ENCODE measurements at regions not wholly inside any gene's neighbourhood (a gene's known extent, or its start where the extent isn't known, plus 50 kb on each side); places are given as distances from the start of the nearest gene placed in this dataset.
"Not testable (repeated sequence)": the region's sequence is repeated elsewhere in the genome, so short reads cannot be mapped to it uniquely, and the experiment has no call there.

DNA sequence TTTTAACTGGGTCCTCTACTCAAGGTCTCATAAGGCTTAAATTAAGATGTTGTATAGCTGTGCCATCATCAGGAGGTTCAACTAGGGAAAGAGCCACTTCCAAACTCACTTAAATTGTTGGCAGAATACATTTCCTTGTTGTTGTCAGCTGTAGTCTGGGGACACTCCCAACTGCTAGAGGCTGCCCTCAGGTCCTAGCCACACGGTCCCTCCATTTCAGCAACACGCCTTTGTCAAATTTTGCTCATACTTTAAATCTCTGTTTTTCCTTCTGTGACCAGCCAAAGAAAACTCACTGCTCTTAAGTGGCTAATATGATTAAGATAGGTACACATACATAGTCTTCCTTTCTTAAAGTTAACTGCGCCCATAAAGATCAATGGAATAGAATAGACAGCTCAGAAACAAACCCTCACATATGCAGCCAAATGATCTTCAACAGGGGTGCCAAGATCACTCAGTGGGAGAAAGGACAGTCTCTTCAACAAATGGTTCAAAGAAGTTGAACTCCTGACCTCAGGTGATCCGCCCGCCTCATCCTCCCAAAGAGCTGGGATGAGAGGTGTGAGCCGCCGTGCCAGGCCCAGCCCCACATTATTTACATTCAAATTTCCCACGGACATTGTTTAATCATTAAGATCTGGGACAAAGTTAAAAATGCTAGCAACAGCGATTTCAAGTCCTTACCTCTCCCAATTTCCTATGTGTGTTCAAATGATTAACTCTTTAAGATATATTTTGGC lies 76.4 kb upstream of the ELOVL5 start:
- no peak overlapping the region for H3K27ac ChIP-seq
- H3K4me3 ChIP-seq (ENCODE audit: low read depth, low read length), result no peak overlapping the region
- H3K9me3 ChIP-seq (ENCODE audit: severe bottlenecking), result no peaks in the 10 kb centered on the region
- DNase-seq, result no peak
- H3K36me3 ChIP-seq, result no peaks in the 10 kb centered on the region
- TF ChIP-seq, protein P1, sequence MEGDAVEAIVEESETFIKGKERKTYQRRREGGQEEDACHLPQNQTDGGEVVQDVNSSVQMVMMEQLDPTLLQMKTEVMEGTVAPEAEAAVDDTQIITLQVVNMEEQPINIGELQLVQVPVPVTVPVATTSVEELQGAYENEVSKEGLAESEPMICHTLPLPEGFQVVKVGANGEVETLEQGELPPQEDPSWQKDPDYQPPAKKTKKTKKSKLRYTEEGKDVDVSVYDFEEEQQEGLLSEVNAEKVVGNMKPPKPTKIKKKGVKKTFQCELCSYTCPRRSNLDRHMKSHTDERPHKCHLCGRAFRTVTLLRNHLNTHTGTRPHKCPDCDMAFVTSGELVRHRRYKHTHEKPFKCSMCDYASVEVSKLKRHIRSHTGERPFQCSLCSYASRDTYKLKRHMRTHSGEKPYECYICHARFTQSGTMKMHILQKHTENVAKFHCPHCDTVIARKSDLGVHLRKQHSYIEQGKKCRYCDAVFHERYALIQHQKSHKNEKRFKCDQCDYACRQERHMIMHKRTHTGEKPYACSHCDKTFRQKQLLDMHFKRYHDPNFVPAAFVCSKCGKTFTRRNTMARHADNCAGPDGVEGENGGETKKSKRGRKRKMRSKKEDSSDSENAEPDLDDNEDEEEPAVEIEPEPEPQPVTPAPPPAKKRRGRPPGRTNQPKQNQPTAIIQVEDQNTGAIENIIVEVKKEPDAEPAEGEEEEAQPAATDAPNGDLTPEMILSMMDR (IDR thresholded peaks at IDR 0.05; ENCODE audit: low read depth, low read length), result no peak
- H3K27me3 ChIP-seq (ENCODE audit: insufficient read depth, low read depth, severe bottlenecking), result no peaks in the 10 kb centered on the region

DNA sequence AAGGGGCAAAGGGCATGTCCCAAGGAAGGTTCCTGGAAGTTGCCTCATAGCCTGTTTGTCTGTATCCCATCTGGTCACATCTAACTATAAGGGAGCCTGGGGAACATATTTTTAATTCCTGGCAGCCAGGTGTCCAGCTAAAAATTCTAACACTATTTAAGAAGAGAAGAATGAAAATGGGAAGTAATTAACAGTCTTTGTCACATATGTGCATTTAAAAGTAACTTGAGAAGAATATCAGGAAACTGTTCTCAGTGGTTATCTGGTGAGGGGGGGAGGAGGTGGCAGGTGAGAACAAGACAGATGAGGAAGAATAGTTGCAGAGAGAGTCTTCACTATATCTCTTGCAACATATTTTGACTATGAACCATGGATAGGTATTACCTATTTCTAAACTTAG lies 75.5 kb upstream of the ELOVL5 start:
- Histone ChIP-seq H3K9me3 (ENCODE audit: severe bottlenecking) (no peaks in the 10 kb centered on the region), H3K27me3 (ENCODE audit: insufficient read depth, low read depth, severe bottlenecking) (no peaks in the 10 kb centered on the region), H3K4me3 (ENCODE audit: low read depth, low read length) (no peak overlapping the region), H3K27ac (no peak overlapping the region), H3K36me3 (no peaks in the 10 kb centered on the region)
- TF ChIP-seq, protein P1 (IDR thresholded peaks at IDR 0.05; ENCODE audit: low read depth, low read length), result no peak
- DNase-seq, result no peak

DNA sequence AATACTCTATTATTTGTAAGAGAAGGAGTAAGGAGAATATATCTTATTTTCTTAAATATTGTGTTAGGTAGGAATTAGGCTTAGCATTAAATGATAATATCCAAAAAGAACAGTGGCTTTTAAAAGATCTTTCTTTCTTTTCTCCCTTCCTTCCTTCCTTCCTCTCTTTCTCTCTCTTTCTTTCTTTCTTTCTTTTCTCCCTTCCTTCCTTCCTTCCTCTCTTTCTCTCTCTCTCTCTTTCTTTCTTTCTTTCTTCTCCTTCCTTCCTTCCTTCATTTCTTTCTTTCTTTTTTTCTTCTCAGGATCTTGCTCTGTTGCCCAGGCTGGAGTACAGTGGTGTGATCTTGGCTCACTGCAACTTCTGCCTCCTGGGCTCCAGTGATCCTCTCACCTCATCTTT lies 74.8 kb upstream of the ELOVL5 start:
- H3K9me3 ChIP-seq (ENCODE audit: severe bottlenecking); H3K4me3 ChIP-seq (ENCODE audit: low read depth, low read length); H3K27me3 ChIP-seq (ENCODE audit: insufficient read depth, low read depth, severe bottlenecking); H3K36me3 ChIP-seq; H3K27ac ChIP-seq; DNase-seq: not testable (repeated sequence)

DNA sequence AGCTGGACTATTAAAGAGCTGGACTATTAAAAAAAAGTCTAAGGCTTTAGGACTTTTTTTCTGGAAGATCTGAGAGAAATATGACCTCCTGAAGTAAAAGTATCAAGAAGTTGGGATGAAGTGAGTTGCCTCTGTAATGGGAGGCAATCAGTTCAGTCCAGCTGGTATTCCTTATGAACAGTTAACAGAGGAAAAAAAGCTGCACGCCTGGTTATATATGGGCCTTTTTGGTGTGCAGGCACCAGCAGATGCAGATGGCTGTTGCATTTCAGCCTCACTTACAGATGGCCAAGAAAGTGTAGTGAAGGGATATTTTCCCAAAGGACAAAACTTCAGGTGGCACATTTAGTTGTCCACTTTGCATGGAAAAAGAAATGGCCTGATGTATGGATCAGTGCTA lies 70.3 kb upstream of the ELOVL5 start:
- Histone ChIP-seq H3K9me3 (ENCODE audit: severe bottlenecking) (no peaks in the 10 kb centered on the region), H3K36me3 (no peaks in the 10 kb centered on the region), H3K27ac (no peak overlapping the region), H3K4me3 (ENCODE audit: low read depth, low read length) (no peak overlapping the region), H3K27me3 (ENCODE audit: insufficient read depth, low read depth, severe bottlenecking) (no peaks in the 10 kb centered on the region)
- DNase-seq, result no peak
- TF ChIP-seq, protein P1 (IDR thresholded peaks at IDR 0.05; ENCODE audit: low read depth, low read length), result no peak

DNA sequence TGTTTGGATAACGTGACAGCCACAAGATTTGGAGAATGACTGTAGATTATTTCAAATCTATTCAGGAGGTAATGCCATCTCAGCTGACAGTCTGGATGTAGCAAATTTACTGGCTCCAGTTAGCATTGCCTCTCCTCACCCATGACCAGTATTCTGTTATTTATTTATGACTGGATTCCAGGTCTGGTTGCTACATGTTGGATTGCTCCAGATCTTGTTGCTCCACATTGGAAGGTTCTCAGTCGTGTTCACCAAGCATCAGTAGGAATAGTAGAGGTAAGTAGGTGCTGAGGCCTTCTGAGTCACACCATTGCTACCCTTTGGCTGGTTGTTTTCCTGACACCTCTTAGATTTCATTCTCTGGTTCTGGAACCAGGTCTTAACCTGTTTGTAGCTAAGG lies 69.5 kb upstream of the ELOVL5 start:
- Histone ChIP-seq H3K27me3 (ENCODE audit: insufficient read depth, low read depth, severe bottlenecking) (no peaks in the 10 kb centered on the region), H3K9me3 (ENCODE audit: severe bottlenecking) (no peaks in the 10 kb centered on the region), H3K27ac (no peak overlapping the region), H3K4me3 (ENCODE audit: low read depth, low read length) (no peak overlapping the region), H3K36me3 (no peaks in the 10 kb centered on the region)
- no peak for DNase-seq
- TF ChIP-seq, protein P1 (IDR thresholded peaks at IDR 0.05; ENCODE audit: low read depth, low read length), result no peak

DNA sequence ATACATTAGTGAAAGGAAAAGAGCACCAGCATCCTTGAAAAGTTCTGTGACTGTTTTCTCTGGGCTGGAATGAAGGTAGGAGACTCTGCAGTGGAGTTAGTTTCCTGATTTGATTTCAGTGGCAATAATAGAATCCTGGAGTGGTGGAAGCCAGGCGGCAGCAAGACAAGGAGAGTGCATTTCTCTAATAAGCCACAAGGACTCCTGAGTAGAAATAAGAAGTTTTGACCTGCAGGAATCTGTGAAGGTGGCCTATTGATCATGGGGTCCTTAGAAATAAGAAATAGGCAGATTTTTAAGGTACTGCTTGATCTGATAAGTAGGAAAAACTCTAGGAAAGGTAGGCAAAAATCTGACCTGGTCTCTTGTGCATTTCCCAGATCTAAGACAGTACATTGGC lies 68.4 kb upstream of the ELOVL5 start:
- Histone ChIP-seq H3K9me3 (ENCODE audit: severe bottlenecking) (no peaks in the 10 kb centered on the region), H3K27ac (no peak overlapping the region), H3K27me3 (ENCODE audit: insufficient read depth, low read depth, severe bottlenecking) (no peaks in the 10 kb centered on the region), H3K36me3 (no peaks in the 10 kb centered on the region), H3K4me3 (ENCODE audit: low read depth, low read length) (no peak overlapping the region)
- no peak for DNase-seq
- TF ChIP-seq, protein P1 (IDR thresholded peaks at IDR 0.05; ENCODE audit: low read depth, low read length), result no peak
